ENCODE measurements at regions not wholly inside any gene's neighbourhood (a gene's known extent, or its start where the extent isn't known, plus 50 kb on each side); places are given as distances from the start of the nearest gene placed in this dataset.
"Not testable (repeated sequence)": the region's sequence is repeated elsewhere in the genome, so short reads cannot be mapped to it uniquely, and the experiment has no call there.

DNA sequence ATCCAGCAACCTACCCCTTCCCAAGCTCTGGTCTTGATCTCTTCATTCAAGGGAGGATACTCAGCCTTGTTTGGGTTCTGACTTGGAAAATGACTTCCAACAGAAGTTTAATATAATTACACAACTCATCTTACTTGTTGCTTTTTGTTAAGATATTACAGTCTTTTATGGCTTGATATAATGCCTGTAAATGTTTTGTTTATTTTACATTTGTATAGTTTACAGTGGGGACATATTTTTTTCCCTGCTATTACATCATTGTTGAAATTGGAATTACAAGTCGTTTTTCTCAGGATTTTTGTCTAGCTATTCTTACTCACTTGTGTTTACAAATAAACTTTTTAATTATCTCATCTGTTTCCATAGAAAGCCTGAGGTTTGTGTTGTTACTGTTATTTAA, 436.0 kb downstream of the CNTNAP4 start:
- no peak for DNase-seq (ENCODE audit: low read depth)
- TF ChIP-seq, protein P1, sequence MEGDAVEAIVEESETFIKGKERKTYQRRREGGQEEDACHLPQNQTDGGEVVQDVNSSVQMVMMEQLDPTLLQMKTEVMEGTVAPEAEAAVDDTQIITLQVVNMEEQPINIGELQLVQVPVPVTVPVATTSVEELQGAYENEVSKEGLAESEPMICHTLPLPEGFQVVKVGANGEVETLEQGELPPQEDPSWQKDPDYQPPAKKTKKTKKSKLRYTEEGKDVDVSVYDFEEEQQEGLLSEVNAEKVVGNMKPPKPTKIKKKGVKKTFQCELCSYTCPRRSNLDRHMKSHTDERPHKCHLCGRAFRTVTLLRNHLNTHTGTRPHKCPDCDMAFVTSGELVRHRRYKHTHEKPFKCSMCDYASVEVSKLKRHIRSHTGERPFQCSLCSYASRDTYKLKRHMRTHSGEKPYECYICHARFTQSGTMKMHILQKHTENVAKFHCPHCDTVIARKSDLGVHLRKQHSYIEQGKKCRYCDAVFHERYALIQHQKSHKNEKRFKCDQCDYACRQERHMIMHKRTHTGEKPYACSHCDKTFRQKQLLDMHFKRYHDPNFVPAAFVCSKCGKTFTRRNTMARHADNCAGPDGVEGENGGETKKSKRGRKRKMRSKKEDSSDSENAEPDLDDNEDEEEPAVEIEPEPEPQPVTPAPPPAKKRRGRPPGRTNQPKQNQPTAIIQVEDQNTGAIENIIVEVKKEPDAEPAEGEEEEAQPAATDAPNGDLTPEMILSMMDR (IDR thresholded peaks at IDR 0.05; ENCODE audit: low read length, missing control alignments), result no peak
- no peak overlapping the region for H3K4me3 ChIP-seq (replicated peaks; ENCODE audit: low read depth, low read length)

DNA sequence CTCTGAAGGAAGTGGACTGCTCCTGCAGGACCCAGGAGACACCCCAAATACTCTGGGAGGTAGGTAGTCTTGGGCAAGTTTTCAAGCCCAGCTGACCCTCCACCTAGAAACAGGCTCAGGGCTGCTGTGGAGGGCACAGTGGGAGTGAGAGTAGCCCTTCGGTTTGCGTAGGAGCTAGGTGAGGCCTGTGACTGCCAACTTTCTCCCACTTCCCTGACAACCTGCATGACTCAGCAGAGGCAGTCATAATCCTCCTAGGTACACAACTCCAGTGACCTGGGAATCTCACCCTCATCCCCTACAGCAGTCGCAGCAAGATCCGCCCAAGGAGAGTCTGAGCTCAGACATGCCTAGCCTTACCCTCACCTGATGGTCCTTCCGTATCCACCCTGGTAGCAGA, 439.1 kb downstream of the CNTNAP4 start:
- H3K4me3 ChIP-seq (replicated peaks; ENCODE audit: low read depth, low read length); DNase-seq (ENCODE audit: low read depth): not testable (repeated sequence)

DNA sequence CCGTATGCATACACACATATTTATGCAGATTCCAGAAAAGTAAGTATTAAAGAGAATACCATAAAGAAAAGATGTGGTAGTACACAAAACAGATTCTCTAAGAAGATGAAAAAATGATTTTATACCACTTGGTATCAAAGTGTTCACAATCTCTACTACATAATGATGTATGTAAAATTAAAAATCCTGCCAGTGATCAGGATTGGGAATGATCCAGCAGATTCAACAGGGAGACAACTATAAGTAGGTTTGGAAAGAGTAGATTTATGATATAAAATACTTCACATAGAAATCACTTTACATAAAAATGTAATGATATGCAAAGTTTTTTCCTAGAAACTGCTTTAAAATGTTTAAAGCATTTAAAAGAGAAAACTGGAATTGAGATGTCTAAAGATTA, 447.0 kb downstream of the CNTNAP4 start:
- no peak overlapping the region for H3K4me3 ChIP-seq (replicated peaks; ENCODE audit: low read depth, low read length)
- DNase-seq (ENCODE audit: low read depth), result no peak
- TF ChIP-seq, protein P1 (IDR thresholded peaks at IDR 0.05; ENCODE audit: low read length, missing control alignments), result no peak

DNA sequence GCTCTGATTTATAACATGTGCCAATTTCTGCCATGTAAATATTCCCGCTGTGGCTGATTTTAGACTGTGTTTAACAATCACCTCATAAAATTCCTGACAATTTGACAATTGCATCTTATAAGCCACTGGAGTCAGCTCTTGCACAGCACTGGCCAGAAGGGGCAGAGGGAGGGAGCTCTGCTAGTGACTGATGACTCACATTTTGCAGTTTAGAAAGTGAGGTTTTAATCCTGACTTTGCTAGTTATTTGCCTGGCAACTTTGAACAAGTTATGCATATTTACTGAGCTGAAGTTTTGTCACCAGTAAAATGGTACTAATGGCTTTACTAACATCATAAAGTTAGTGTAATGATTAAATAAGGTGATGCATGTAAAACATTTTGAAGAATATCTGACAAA, 452.3 kb downstream of the CNTNAP4 start:
- TF ChIP-seq, protein P1 (IDR thresholded peaks at IDR 0.05; ENCODE audit: low read length, missing control alignments), result no peak
- no peak overlapping the region for H3K4me3 ChIP-seq (replicated peaks; ENCODE audit: low read depth, low read length)
- no peak for DNase-seq (ENCODE audit: low read depth)

DNA sequence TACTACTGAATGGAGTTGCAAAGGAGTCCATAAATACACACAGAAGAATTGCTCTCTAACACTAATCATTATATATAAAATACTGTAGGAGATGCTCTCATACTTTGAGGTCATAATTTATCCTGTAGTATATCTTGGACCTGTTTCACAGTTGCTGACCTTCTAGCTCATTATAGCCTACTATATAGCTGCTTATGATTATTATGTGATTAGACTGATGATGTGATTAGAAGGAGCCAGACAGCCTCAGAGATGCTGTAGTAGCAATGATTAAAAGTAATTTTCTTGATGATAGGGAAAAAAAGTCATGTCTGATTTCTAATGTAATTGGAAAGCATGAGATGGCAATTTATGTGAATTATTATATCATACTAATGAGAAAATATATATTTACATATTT, 455.7 kb downstream of the CNTNAP4 start:
- DNase-seq (ENCODE audit: low read depth), result no peak
- H3K4me3 ChIP-seq (replicated peaks; ENCODE audit: low read depth, low read length), result no peak overlapping the region
- TF ChIP-seq, protein P1 (IDR thresholded peaks at IDR 0.05; ENCODE audit: low read length, missing control alignments), result no peak

DNA sequence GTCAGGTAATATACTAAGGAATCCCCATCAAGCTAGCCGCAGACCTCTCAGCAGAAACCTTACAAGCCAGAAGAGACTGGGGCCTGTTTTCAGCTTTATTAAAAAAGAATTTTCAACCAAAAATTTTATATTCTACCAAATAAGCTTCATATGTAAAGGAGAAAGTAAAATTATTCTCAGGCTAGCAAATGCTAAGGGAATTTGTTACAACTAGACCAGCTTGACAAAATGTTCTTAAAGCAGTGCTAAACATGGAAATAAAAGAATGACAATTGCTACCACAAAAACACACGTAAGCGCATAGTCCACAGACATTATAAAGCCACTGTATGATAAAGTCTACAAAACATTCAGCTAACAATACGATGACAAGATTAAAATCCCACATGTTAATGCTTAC, 449.4 kb upstream of the MON1B start:
- TF ChIP-seq, protein P1 (IDR thresholded peaks at IDR 0.05; ENCODE audit: low read length, missing control alignments), result no peak
- H3K4me3 ChIP-seq (replicated peaks; ENCODE audit: low read depth, low read length), result no peak overlapping the region
- no peak for DNase-seq (ENCODE audit: low read depth)

DNA sequence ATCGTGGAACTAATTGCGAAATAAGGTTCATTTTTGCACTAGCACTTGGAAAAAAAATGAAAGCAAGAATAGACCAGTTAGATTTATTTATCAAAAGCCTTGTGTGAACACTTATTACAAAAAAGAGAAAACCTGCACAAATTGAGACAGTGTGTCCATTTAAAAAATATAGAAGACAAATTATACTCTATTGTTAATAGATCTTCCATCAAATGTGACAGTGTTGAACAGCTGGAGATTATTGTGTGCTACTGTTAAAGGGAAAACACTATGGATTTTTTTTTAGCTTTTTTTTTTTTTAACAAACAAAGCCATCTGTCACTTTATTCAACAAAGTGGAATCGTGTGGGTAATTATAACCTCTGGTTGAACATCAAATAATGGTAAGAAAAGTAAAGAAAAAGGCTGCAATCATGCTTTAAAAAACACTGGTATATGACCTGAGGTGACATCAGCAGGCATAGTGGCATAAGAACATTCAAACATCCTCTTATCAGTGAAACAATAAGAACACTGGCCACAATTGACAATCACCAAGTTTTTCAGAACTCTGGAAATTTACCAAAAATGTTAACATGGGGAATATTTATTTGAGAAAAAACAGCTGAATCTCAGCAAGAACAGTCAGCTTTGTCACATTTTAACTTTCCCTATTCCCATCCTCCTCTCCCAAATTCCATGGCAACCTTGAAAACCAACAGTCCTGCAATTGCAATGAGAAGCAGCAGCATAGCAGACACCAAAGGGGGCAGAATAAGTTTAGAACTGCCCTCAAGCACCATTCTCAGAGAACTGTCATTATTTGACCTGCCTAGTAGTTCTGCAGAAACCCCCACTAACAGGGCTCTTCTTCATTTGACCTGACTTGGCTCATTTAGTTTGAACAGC, 442.3 kb upstream of the MON1B start:
- H3K4me3 ChIP-seq (replicated peaks; ENCODE audit: low read depth, low read length), result no peak overlapping the region
- DNase-seq (ENCODE audit: low read depth), result no peak
- TF ChIP-seq, protein P1 (IDR thresholded peaks at IDR 0.05; ENCODE audit: low read length, missing control alignments), result no peak

All from fibroblast of pulmonary artery (primary cell).